Effector CD4-positive, alpha-beta T cell (primary cell): ENCODE measurements at regions not wholly inside any gene's neighbourhood (a gene's known extent, or its start where the extent isn't known, plus 50 kb on each side); places are given as distances from the start of the nearest gene placed in this dataset.
"Not testable (repeated sequence)": the region's sequence is repeated elsewhere in the genome, so short reads cannot be mapped to it uniquely, and the experiment has no call there.

Experiments used
- DNase-seq: peaks from one replicate; pipeline ENCODE4 v3.0.0-alpha.2; 2020

DNA sequence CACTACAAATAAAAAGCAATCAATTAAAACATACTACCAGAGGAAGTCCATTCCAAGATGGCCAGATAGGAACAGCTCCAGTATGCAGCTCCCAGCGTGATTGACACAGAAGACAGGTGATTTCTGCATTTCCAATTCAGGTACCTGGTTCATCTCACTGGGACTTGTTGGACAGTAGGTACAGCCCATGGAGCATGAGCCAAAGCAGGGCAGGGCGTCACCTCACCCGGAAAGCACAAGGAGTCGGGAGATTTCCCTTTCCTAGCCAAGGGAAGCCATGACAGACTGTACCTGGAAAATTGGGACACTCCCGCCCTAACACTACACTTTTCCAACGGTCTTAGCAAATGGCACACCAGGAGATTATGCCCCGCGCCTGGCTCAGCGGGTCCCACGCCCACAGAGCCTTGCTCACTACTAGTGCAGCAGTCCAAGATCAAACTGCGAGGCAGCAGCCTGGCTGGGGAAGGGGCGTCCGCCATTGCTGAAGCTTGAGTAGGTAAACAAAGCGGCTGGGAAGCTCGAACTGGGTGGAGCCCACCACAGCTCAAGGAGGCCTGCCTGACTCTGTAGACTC, 106.0 kb downstream of the BUD13 start:
- not testable (repeated sequence) for DNase-seq

DNA sequence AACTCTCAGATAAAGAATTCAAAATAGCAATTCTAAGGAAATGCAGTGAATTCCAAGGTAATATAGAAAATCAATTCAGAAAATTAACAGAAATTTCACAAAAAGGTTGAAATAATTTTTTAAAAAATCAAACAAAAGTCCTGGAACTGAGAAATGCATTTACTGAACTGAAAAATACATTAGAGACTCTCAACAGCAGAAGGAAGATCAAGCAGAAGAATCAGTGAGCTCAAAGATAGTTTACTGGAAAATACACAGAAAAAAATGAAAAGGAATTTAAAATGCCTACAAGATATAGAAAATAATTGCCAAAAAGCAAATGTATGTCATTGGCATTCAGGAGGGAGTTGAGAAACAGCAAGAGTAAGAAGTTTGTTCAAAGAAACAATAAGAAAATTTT, 107.3 kb downstream of the BUD13 start:
- DNase-seq: no peak

DNA sequence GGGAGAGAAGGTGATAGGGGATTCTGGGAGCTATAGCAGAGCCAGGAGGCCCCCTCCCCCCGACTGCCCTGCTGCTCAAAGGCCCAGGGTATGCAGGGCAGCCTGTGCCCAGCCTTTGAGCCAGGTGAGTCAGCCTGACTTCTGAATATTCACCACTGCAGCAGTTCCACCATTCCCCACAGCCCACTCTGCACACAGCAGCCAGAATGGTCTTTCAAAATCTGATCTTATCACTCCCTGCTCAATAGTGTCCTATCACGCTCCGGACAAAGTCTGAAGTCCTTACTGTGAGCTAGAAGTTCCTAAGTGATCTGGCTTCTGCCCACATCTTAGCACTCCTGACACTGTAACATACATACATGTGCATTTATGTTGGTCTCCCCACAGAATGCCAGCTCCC, 111.7 kb downstream of the BUD13 start:
- DNase-seq: no peak

DNA sequence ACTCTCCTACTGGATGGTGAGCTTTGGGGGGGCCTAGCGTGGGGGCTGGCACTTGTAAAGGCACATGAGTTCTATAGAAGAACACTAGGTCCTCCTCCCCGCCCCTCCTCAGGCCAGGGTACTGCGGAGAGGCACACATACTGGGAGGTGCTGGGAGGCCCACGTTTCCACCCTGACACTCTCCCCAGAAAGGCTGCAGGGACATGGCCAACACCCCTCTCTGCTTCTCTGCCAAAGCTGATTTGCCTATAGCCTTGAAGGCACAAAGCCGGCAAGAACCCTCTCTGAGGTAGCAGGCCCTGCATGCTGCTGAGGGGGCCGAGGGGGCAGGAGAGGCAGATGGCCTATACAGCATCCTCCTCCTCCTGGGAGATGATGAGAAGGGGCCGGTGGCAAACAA, 112.8 kb downstream of the BUD13 start:
- DNase-seq: no peak

DNA sequence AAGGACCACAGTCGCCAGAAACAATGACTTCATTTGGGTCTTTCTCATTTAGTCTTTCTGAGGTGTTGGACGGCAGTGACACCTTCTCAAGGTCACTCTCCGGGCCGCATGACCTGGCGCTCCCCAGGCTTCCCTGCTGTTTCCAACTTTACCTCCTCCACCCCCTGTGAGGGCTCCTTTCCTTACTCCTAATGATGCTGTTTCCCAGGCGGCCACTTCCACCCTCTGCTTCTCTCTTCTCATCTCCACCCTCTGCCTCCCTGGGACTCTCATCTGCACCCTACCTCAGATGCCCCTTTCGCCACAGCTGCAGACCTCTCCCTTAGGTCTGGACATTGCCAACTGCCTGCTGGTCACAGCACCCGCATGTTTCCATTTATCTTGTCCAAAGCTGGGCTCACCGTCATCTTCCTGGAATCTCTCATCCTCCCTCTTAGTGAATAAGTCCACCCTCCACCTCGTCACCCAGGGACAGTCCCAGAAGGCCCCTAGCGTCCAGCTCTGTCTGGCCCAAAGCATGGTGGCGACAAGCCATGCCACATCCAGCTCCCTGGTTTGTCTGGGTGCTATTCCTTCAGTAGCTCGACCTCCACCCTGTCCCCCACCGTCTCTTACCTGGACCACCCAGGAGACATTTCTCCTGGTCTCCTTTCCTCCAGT, 113.8 kb downstream of the BUD13 start:
- DNase-seq: no peak

DNA sequence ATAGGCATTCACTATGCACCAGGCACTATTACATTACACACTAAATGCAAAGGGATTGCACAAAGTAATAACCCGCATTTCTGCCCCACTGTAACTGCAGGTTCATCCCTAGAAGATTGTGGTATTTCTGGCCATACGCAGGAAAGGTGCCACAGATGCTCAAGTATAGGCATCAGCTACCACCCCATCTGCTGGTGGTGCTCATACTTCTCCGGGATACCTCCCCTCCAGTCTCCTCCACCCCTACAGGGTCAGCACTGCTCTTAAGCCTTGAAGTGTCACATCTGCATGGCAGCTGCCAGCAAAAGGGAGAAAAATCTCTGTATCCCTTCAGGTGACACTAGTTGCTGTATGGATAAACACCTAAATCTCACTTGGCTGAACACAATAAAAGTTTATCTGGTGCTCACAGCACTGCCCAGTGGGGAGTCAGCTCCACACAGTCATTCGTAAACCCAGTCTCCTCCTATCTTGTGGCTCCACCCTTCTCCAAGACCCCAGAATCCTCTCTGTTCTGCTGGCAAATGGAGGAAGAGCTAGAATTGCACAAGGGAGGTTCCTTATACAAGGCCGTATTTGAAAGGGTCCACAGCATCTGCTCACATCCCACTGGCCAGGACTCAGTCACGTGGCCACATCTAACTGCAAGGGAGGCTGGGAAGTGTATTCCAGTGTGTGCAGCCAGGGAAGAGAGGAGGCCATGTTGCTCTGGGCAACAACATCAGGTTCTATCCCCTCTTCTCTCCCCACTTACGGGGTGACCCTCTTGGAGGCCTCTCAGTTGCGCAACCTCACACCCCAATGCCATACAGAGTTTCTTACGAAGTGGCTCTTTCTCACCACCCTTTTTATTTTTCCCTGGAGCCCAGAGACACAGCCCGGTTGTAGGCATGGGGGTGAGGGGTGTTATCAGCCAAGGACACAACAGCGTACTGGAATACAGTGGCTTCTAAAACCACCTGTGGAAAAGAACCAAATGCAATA, 114.7 kb downstream of the BUD13 start:
- no peak for DNase-seq

DNA sequence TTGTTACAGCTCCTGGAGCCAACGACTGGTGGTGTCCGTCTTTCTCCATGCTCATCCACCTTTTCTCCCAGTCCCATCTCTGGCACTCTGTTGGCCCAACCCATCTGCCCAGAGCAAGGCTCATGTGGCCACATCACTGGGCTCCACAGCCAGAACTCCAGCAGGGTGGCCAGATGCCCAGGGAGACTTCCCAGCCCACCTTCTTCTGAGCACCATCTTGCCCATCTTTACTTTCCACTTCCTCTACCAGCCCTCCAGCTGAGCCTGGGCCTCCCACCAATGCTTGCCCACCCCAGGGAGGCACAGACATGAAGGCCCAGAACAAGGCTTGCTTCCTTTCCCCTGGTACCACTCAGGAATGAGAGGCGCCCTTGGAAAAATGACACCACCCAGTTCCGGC, 116.8 kb downstream of the BUD13 start:
- DNase-seq: no peak

DNA sequence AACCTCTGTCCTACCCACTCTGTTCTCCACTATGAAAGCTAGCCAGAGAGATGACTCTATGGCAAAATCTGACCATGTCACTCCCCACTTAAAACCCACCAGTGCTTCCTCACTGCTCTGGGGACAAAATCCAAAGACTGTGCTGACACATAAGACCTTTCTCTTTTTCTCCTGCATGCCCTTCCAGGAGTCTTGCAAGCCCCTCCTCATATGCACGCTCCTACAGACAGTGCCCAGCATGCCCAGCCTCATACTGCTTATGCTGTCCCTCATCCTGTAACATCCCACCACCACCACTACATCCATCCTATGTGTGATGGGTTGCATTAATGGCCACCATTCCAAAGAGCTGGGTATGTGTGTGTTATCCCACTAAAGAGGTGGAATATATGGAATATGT, 118.3 kb downstream of the BUD13 start:
- no peak for DNase-seq

DNA sequence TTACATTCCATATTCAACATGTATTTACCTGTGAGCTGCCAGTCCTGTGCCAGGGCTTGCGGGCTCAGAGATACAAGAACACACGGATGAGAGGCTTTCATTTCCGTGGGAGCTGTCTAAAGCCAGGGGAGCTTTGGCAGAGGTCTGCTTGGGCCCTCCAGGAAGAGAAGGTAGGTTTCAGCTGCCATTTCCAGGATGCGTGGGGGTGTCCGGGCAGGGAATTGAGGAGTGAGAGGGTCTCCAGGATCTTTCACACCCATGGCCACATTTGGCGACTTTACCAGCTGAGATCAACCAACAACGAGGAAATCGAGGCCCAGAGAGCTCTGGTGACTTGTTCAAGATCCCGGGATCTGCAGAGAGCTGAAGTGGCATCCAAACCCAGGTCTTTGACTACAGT, 119.6 kb downstream of the BUD13 start:
- no peak for DNase-seq

DNA sequence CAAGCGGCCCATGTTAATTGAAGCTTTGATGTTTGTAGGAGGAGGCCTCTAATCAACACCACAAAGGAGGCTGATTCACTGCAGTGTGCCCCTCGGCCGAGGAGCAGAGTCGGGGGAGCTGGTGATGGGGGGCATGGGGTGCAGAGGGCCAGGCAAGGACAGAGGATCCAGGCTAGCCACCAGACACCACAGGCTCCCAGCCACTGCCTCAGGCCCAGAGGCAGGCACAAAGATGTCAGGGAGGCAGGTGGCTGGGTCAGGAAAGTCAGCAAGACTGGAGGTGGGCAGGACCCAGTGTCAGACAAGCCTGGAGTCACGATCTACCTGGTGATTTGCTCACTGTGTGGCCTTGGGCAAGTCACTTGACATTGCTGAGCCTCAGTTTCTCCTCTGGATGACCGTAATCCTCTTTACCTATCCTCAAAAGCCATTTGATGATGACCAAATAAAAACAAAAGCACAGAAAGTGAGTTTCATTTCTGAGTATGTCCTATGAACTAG, 121.0 kb downstream of the BUD13 start:
- no peak for DNase-seq

DNA sequence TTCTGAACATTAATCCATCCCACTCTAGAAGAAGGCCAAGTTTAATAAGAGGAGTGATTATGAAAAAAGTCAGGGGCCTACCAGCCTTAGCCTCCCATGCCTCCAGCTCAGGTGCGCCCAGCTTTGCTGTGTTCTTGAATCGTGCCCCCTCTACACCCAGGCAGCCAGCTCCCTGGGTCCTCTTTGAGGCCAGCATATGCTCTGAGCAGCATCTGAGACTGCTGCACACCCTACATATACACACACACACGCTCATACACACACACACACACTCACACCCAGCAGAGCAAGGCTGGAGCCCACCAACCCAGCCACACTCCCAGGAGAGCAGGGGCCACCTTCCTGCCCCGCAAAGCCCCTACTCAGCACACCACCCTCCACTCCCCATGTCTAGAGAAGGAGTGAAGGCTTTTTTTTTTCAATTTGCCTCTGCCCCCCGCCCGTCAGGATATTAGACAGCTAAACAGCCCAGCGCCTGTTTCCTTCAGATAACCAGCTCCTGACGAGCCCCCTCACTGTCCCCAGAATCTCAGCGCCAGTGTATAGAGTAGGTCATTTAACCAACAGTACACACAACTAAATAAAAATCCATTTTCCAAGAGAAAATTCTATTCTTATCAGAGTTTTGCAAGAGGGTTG, 121.6 kb downstream of the BUD13 start:
- no peak for DNase-seq

DNA sequence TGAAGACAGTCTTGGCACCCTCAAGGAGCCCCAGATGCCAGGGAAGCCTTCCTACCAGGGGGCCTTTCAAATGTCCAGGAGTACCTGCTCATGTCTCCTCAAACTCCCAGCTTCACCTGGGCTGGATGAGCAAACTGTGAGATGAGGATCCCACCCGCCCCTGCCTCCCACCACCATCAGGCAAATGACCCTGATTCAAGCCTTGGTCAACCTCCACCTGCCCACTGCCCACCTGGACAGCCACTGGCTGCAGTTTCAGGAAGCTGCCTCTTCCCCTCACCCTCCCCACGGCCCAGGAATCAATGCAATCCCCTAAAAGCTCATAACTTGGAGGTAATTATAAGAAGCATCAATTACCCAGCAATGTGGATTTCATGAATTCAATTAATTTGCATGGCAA, 122.7 kb downstream of the BUD13 start:
- DNase-seq: no peak

DNA sequence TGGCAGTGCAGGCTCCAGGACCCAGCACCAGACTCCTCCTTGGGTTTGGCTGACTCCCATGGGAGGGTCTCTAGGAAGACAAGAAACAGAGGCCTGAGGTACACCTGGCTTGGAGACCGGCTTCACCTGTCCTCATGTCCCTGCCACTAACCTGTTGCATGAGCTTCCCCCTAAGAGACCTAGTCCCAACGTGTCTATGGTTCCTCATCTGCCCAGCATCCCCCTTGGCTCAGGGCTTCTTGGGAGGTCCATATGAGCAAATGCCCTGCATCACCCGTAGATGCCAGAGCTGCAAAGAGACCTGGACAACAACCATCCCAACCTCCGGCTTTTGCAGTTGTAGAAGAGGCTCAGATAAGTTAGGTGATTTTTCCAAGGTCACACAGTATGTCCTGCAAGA, 123.5 kb downstream of the BUD13 start:
- DNase-seq: no peak

DNA sequence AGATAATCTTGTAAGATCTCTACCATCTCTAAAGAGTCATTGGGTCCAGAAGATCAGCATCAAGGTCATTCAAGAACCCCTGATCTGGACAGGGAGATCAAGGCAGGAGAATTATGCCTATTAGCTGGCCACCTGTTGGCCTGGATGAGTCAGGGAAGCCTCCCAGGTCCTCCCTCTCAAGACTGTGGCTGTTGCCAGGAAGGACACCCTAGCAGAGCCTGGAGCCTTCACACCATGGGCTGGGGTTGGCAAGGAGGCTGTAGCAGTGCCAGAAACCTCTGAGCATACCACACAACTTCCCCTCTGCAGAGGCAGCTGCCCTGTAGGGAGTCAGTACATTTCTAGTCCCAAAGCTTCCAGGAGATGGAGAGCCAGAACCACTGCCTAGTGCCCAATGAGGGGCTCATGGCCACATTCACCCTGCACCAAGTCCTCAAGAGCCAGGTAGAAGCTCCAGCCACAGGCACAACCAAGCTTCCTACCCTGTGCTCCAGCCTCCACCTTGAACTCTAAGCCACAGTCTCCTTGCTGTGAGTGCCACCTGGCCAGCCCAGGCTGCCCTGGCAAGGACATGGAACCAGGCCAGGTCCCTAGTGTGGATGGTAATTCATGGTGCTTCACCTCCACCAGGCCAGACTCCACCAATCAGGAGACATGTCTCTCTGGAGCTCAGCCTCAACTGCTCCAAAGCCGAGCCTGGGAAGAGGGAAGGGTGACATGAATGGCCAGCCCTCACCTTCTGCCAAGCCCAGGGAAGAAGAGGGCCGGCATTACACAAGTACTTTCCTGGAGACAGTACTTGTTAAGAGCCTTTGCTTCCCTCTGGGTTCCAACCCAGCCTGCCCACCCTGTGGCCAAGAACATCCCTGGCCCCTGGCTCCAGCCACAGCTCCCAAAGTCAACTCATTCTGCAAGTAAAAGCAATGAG, 124.3 kb downstream of the BUD13 start:
- no peak for DNase-seq

DNA sequence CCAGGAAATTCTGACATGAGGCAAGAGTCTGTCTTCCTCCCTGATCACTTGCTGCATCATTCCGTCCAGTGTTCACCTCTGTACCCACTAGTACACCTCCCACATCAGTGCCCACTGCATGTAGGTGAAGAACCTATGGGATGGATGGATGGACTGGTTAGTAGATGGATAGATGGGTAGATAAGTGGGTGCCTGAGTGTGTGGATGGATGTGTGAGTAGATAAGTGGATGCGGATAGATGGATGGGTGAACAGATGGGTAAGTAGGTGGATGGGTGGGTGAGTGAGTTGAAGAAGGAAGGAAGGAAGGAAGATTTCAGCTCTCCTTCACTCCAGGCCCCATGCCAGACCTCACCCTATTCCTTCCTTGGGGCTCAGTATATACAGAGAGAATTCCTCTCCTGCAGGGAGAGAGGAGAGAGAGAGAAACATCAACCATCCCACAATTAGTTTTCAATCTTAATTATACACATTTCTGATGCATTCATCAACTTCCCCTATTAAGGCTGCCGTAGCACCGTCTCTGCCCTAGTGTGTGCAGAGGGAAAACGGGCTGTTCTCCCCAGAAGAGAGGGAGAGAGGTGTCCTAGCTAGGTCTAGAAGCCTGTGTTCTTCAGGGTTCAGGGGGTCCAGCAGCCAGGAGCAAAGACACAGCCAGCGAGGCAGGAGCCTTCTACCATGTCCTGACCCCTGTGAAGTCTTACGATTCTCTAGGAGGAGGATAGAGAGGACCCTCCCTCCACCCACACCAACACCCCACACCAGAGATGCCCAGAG, 125.3 kb downstream of the BUD13 start:
- no peak for DNase-seq

DNA sequence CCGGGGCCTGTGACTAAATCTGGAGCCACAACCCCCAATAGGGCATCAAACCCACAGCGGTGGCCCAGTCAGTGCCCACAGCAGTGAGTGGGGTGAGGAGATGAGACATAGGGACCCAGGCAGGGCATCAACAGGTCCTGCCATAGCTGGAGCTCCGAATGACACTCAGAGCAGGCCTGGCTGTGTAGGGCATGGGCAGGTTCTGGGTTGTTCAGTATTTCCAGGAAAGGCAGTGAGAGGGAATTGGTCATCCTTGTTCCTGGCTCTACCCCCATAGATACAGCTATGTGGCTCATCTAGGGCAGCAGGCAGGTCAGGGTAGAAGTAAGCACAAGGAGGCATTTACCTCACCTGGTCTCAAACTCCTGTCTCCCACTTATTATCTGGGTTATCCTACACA, 126.6 kb downstream of the BUD13 start:
- DNase-seq: no peak

DNA sequence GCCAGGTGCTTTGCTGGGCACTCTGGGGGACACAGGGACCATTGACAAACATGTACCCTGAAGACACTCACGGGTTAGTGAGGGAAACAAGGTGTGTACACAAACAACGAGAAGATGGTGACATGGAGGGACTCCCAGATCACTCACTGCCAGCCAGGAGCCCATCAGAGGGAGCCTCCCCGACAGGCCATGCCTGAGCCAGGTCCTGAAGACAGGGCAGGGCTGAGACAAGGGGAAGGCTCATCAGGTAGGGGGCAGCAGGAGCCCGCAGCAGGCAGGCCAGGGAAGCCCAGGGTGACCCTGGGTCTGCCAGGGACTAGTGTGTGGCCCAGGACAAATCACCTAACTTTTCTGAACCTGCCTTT, 127.9 kb downstream of the BUD13 start:
- DNase-seq: no peak

DNA sequence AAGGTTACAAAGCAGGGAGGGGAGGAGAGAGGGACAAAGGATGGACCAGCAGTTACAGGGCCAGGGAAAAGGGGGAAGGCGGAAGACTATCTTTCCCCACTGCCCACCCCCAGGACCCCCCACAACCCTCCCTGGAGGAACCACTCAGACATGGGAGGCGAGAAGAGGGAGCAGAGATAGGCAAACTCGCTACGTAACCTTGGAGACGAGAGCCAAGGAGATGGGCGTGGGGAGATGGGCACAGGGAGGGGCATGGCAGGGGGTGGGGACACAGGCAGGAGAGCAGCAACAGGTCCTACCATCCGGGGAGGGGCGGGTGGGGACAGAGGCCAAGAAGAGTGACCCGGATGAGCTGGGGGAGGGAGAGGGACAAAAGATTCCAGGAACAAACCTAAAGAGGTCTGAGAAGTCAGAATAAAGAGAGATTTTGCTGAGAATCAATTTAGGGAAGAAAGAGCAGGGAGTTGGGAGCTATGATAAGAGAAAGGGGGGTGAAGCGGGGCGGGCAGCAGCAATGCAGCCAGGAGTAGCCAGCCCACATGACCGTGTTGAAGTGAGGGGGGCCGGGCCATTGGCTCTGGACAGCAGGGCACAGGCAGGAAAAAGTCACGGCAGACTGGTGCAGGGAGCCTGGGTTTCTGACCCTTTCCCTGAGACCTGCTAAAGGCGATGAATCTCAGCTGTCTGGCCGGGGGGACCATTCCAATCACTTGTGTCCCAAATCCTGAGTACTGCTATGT, 128.4 kb downstream of the BUD13 start:
- no peak for DNase-seq

DNA sequence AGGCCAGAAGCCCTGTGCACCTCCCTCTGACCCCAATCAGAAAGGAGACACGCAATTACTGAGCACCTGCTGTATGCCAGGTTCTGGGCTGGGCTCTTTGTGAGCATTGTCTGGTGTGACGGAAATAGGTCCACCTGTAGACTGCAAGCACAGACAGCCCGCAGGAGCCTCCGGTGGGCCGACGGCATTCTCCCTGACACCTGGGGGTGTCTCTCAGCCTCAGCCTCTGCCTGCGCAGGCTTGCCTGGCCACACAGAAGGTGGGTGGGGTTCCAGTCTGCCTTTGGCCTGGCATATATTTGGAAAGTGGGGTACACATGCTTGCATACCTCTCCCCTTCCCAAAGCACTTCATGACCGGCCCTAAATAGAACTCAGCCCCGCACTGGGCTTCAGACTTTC, 129.3 kb downstream of the BUD13 start:
- DNase-seq: no peak

DNA sequence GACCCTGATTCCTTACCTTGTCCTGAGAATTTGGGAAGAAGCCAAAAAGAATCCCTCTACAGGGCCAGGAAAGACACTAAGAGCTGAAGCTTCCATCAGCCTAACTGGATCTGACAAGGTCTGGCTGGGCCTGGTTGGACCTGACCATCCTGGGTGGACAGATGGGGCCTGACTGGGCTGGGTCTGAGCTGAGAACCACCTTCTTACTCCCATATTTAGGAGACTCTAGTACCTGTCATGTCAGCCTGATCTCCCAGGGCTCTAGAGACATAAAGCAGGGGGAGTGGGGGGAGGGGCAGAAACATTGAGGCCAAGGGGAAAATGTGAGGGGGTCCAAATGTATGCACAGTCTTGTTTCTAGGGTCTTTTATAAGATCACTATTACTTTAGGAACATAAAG, 129.9 kb downstream of the BUD13 start:
- DNase-seq: no peak

DNA sequence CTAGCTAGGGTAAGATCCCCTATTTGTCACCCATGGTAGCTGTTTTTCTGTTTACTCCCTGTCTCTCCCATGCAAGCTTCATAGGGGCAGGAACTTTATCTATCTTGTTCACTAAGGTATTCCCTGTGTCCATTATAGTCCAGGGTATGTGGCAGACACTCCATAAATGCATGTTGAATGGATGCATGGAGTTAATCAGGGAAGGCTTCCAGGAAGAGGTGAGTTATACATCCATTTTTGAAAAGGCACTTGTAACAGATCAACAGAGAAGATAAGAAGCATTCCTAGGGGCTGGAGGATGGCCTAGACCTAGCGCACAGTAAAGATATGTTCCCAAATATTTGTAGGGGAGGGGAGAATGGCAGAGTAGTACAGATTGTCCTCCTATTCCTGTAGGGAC, 130.3 kb downstream of the BUD13 start:
- no peak for DNase-seq
